DND-41 (cell line): ENCODE measurements at regions not wholly inside any gene's neighbourhood (a gene's known extent, or its start where the extent isn't known, plus 50 kb on each side); places are given as distances from the start of the nearest gene placed in this dataset.
"Not testable (repeated sequence)": the region's sequence is repeated elsewhere in the genome, so short reads cannot be mapped to it uniquely, and the experiment has no call there.

ENCODE experiments used
- ATAC-seq: fragments of 200-7000 bp; cut with Tn5 transposase; 3 replicates; pipeline ENCODE4 v1.9.1; 2021; ENCODE audit warnings: low read depth; ENCODE audit not compliant: insufficient read depth
- DNase-seq: peaks from one replicate; pipeline ENCODE4 v3.0.0-alpha.2; 2020
- H2AFZ ChIP-seq: 2 replicates; pipeline ENCODE4 v1.6.0; 2012; ENCODE audit warnings: low read depth, low read length
- H3K27ac ChIP-seq: 2 replicates; pipeline ENCODE4 v1.5.1; 2012; ENCODE audit warnings: low read length, inconsistent platforms
- H3K27me3 ChIP-seq: fragments of 200-600 bp; sonication (generic); 2 replicates; pipeline ENCODE4 v1.6.0; 2012; ENCODE audit warnings: low read length, mild to moderate bottlenecking, inconsistent platforms; ENCODE audit not compliant: insufficient read depth, poor library complexity
- H3K36me3 ChIP-seq: 2 replicates; pipeline ENCODE4 v1.5.1; 2012; ENCODE audit warnings: low read length, inconsistent platforms; ENCODE audit not compliant: insufficient read depth
- H3K4me1 ChIP-seq: 2 replicates; pipeline ENCODE4 v1.5.1; 2012; ENCODE audit warnings: mild to moderate bottlenecking, low read length; ENCODE audit not compliant: insufficient read depth
- H3K4me2 ChIP-seq: 2 replicates; pipeline ENCODE4 v1.6.0; 2012; ENCODE audit warnings: mild to moderate bottlenecking, moderate library complexity, low read length, inconsistent platforms; ENCODE audit not compliant: insufficient read depth
- H3K4me3 ChIP-seq, 2 experiments: fragments of 200-600 bp in 1 of 2; shearing (Covaris generic) in 1 of 2; 2 replicates each; pipeline ENCODE4 v1.5.1; 2012 to 2016; ENCODE audit warnings: inconsistent platforms in 2 of 2, low read length in 2 of 2, mild to moderate bottlenecking in 2 of 2, low read depth in 1 of 2, moderate library complexity in 1 of 2
- H3K79me2 ChIP-seq: 2 replicates; pipeline ENCODE4 v1.6.0; 2012; ENCODE audit warnings: low read length, inconsistent platforms; ENCODE audit not compliant: insufficient read depth
- H3K9ac ChIP-seq: 2 replicates; pipeline ENCODE4 v1.6.0; 2012; ENCODE audit warnings: low read depth, mild to moderate bottlenecking, inconsistent platforms, low read length, moderate library complexity
- H3K9me3 ChIP-seq: 2 replicates; pipeline ENCODE4 v1.5.1; 2012; ENCODE audit warnings: low read length, moderate library complexity, mild to moderate bottlenecking, inconsistent platforms; ENCODE audit not compliant: insufficient read depth, severe bottlenecking
- H4K20me1 ChIP-seq: 2 replicates; pipeline ENCODE4 v1.6.0; 2012; ENCODE audit warnings: low read length; ENCODE audit not compliant: insufficient read depth
- EZH2 ChIP-seq: IDR thresholded peaks from 3 replicates; pipeline ENCODE4 v1.6.1; 2012; ENCODE audit warnings: borderline replicate concordance, low read depth, mild to moderate bottlenecking, moderate library complexity, low read length, inconsistent platforms; ENCODE audit not compliant: severe bottlenecking
- TF ChIP-seq, protein P1 (sequence below): IDR thresholded peaks from 2 replicates; pipeline ENCODE4 v1.5.1; 2012; ENCODE audit warnings: borderline replicate concordance, low read length, moderate library complexity, mild to moderate bottlenecking; ENCODE audit not compliant: poor library complexity, severe bottlenecking; ENCODE audit errors: extremely low read depth

DNA sequence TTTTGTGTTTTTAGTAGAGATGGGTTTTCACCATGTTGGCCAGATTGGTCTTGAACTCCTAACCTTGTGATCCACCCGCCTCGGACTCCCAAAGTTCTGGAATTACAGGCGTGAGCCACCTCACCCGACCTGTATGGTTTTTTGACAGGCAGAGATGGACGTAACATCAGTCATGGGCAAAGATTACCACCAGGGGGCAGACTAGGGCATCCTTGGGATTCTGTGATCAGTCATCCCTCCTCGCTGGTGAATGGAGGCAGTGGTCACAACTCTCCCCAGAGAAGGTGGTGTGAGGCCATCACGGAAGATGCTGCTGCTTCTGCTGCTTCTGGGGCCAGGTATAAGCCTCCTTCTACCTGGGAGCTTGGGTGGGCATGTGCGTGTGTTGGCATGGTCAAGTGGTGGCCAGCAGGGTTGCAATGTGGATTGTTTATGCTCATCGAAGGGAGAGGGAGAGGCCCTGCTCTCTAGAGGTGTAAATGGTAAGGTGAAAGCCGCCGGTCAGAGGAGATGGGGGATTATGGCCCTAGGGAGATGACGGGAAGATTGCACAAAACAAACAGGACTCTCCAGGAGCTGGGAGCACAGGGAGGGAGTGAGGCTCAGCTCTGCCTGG, 122.7 kb upstream of the PRSS1 start:
- no peaks in the 10 kb centered on the region for H3K79me2 ChIP-seq
- H2AFZ ChIP-seq = no peak overlapping the region
- H3K36me3 ChIP-seq = no peaks in the 10 kb centered on the region
- H3K9me3 ChIP-seq = no peaks in the 10 kb centered on the region
- H3K27ac ChIP-seq = no peak overlapping the region
- no peak overlapping the region for H3K4me3 ChIP-seq
- no peaks in the 10 kb centered on the region for H3K27me3 ChIP-seq
- ATAC-seq (no peak), DNase-seq (no peak)
- H3K4me1 ChIP-seq = no peaks in the 10 kb centered on the region
- no peak overlapping the region for H3K9ac ChIP-seq
- no peak overlapping the region for H3K4me2 ChIP-seq
- no peaks in the 10 kb centered on the region for H4K20me1 ChIP-seq
- TF ChIP-seq EZH2 = no peak
- TF ChIP-seq, protein P1, sequence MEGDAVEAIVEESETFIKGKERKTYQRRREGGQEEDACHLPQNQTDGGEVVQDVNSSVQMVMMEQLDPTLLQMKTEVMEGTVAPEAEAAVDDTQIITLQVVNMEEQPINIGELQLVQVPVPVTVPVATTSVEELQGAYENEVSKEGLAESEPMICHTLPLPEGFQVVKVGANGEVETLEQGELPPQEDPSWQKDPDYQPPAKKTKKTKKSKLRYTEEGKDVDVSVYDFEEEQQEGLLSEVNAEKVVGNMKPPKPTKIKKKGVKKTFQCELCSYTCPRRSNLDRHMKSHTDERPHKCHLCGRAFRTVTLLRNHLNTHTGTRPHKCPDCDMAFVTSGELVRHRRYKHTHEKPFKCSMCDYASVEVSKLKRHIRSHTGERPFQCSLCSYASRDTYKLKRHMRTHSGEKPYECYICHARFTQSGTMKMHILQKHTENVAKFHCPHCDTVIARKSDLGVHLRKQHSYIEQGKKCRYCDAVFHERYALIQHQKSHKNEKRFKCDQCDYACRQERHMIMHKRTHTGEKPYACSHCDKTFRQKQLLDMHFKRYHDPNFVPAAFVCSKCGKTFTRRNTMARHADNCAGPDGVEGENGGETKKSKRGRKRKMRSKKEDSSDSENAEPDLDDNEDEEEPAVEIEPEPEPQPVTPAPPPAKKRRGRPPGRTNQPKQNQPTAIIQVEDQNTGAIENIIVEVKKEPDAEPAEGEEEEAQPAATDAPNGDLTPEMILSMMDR = no peak

DNA sequence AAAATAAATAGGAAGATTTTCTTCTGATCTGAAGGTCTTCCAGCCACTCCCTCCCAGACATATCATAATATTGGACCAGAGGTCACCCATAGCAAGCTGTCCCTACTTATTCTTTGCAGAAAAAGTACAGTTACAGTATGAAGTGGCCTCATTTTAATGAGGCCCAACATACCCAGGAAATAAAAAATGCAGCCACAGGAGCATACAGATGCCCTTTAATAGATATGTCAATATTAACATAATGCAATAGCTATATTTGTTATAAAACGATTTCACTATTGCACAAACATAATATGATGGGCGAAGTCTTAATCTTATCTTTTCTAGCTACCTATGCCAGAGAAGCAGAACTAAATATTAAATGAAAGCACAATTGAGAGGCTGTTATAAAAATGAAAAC, 124.1 kb upstream of the PRSS1 start:
- not testable (repeated sequence) for H3K9me3 ChIP-seq, H2AFZ ChIP-seq, H3K4me3 ChIP-seq, H3K4me2 ChIP-seq, H4K20me1 ChIP-seq, H3K79me2 ChIP-seq, H3K27me3 ChIP-seq, DNase-seq, H3K9ac ChIP-seq, H3K27ac ChIP-seq, H3K36me3 ChIP-seq, ATAC-seq, H3K4me1 ChIP-seq

DNA sequence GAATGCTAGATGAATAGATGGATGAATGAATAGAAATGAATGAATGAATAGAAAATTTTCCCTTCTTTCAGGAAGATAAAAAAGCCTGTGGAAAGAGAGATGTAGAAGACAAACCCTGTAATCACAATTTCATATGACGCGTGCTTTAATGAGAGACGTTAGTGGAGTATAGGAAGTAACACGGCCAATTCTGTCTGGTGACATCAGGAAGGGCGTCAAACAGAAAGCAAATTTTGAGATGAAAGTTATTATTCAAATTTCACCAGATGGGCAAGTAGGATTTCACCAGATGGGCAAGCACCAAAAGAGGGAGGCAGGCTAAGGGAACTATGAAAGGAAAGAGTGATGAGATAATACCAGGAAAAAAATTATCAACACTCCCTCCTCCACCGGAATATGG, 128.9 kb upstream of the PRSS1 start:
- DNase-seq (no peak), ATAC-seq (no peak)
- H3K4me1 ChIP-seq = no peaks in the 10 kb centered on the region
- no peak overlapping the region for H3K9ac ChIP-seq
- H4K20me1 ChIP-seq = no peaks in the 10 kb centered on the region
- no peaks in the 10 kb centered on the region for H3K27me3 ChIP-seq
- H3K4me2 ChIP-seq = no peak overlapping the region
- no peak overlapping the region for H2AFZ ChIP-seq
- H3K36me3 ChIP-seq = peaks cover 9% of the 10 kb centered on the region
- no peak for TF ChIP-seq EZH2
- TF ChIP-seq, protein P1 = no peak
- H3K79me2 ChIP-seq = peaks cover 9% of the 10 kb centered on the region
- no peak overlapping the region for H3K4me3 ChIP-seq
- no peaks in the 10 kb centered on the region for H3K9me3 ChIP-seq
- H3K27ac ChIP-seq = no peak overlapping the region

DNA sequence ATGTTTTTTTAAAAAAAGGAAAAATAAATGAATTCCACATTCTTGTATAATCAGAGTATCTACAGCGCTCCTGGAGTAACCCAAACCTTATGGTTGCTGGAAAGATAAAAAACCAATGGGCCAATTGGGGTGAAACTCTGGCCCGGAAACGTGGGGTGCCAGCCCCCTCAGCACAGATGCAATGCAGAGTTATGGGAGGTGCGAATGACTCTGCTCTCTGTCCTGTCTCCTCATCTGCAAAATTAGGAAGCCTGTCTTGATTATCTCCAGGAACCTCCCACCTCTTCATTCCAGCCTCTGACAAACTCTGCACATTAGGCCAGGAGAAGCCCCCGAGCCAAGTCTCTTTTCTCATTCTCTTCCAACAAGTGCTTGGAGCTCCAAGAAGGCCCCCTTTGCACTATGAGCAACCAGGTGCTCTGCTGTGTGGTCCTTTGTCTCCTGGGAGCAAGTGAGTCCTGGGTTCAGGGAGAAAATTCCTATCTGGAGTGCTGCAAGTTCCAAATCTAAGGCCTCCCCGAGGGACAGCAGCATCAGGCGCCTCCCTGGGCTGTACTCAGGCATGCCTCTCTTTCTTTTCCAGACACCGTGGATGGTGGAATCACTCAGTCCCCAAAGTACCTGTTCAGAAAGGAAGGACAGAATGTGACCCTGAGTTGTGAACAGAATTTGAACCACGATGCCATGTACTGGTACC, 130.5 kb upstream of the PRSS1 start:
- Histone ChIP-seq H3K36me3 (peaks cover 9% of the 10 kb centered on the region), H3K27me3 (no peaks in the 10 kb centered on the region), H3K9me3 (no peaks in the 10 kb centered on the region), H3K27ac (no peak overlapping the region), H3K4me3 (no peak overlapping the region), H4K20me1 (no peaks in the 10 kb centered on the region), H3K79me2 (peaks cover 24% of the 10 kb centered on the region), H3K4me1 (peaks cover 12% of the 10 kb centered on the region), H3K4me2 (no peak overlapping the region), H2AFZ (no peak overlapping the region), H3K9ac (no peak overlapping the region)
- DNase-seq = no peak
- TF ChIP-seq EZH2 = no peak
- TF ChIP-seq, protein P1 = no peak
- no peak for ATAC-seq
